Amniotic stem cell (primary cell): ENCODE measurements at regions not wholly inside any gene's neighbourhood (a gene's known extent, or its start where the extent isn't known, plus 50 kb on each side); places are given as distances from the start of the nearest gene placed in this dataset.

Experiments used
- DNase-seq: peaks from one replicate; lab custom pipeline; 2025; lab: John Stamatoyannopoulos, UW

DNA sequence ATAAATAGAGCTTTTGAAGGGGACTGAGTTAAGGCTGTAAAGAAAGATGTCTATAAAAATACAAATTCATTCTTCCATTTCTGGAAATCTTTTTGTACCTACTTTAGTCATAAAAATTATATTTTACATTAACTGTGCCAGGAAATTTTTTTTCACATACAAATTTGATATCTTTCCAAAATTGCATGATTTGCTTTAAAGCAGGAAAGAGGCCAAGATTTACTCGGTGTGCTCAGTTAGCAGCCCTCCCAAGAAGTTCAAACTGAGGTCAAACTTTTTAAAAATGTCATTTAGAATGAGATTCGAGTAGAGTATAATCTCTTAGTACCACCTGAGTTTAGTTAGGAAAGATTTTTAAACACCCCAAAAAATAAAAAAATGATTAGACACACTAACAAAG, 173.2 kb upstream of the GRIP1 start:
- DNase-seq = no peak

- no peak for DNase-seq
Measured at GRCh38 chr12:66852765-66853164, 173.9 kb upstream of the GRIP1 start.

GRCh38 chr12:66859751-66860440, 181.0 kb upstream of the GRIP1 start:
- DNase-seq = no peak

GRCh38 chr12:66860752-66861750, 182.2 kb upstream of the GRIP1 start:
- DNase-seq = peak; percentile 2

DNA sequence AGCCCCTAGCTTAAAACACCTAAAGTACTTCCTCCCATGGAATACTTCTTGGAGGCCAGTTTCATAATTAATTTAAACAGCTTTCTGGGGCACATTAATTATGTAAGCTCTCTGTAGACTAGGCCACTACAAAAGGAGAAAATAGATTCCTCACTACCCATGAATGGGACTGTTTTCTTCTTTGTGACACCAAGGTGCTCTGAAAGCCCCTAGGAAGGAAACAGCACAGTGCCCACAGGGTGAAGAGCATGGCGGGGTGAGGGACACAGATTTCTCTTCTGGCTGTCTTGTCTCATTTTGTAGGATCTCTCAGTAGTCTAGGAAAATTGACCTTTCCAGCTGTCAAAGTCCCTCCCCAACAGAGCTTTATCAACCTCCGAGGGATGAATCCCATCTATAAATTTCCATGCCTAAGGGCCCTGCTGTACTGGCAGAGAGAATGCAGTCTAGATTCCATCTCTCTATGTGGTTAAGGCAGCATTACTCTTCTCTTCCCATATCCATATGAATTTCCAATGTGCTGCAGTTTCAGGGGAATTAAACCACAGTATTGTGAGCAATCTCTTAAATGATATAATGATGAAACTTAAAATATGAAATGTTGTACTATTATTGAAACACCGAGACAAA, 183.6 kb upstream of the GRIP1 start:
- DNase-seq = no peak

DNA sequence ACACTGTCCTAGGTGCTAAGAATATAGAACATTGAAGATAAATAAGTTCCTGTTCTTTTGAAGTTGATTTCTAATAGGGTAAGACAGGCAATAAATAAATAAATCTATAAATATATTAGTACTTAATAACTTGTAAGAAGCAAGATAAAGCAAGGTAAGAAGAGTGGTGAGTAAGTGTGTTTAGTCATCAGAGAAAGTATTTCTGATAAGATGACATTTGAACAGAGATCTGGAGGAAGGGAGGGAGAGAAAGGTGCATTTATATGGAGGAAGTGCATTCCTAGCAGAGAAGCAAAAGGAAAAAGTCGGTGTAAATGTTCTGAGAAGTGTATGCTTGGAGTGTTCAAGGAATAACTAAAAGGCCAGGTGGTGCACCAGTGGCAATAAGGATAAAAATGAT, 184.4 kb upstream of the GRIP1 start:
- no peak for DNase-seq

DNA sequence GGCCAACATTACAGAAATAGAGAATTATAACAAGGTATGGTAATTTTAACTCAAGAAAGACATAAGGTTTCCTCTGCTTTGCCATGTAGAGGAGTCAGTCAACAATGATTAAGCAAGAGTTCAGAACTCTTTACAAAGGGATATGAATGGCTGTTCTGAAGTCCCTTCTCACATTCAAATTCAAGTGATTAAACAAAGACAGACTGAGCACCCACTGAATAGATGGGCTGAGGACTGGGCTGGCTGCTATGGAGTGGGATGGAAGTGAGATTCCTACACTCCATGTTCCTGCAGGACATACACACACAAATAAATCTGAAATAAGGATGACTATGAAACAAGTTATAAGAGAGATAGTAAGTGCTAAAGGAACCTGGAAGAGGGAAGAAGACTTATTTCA, 199.0 kb upstream of the GRIP1 start:
- DNase-seq = no peak

DNA sequence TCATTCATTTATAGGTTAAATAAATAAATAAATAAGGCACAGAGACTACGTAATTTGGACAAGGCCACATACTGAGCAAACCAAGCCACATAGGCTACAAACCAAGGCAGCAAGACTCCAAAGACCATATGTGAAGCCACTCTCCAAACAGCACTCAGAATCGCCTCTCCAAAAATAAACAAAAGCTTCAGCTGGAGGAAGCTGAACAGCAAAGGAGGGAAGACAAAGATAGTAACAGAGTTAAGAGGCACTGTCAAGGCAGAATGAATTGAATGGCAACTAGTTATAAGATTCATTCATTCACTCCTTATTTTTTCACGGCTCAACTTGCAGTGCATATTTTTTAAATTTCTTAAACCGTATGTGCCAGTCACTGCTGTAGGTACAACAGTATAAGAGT, 200.5 kb upstream of the GRIP1 start:
- DNase-seq = no peak

- DNase-seq = no peak
Measured at GRCh38 chr12:66881386-66881785, 202.5 kb upstream of the GRIP1 start.

GRCh38 chr12:66884091-66884490, 205.2 kb upstream of the GRIP1 start:
- DNase-seq = no peak

DNA sequence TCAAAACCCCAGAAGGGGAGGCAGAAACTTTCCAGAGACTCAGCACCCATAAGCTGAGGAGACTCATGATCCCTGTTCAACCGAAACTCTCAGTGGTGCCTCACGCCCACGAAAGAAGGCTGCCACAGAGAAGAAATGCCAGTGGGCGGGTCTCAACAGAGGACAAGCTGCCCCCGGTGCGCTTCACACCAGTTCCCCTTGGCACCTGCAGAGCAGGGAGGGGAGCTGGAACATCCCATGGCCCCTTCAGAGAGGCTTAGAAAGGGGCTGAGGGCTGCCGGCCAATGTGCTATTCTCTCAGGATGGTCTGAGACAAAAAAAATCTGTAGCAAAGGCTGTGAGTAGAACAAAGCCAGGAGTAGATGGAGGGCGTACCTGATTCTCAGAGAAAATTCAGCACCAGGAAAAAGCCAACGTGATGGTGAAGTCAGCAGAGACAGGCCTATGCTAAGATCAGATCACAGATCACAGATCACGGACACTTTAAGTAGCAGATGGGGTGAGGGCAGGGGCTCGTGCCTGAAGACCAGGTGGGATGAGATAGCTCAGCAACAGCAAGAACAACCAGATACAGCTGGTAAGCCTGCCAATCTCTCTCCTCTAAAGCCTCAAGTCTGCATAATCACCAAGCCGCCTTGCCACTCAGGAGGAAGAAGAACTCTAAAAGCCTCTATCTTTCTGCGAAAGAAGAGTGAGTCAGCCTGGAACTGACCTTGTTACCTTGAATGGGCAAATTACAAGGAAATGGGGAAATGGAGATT, 206.4 kb upstream of the GRIP1 start:
- no peak for DNase-seq

DNA sequence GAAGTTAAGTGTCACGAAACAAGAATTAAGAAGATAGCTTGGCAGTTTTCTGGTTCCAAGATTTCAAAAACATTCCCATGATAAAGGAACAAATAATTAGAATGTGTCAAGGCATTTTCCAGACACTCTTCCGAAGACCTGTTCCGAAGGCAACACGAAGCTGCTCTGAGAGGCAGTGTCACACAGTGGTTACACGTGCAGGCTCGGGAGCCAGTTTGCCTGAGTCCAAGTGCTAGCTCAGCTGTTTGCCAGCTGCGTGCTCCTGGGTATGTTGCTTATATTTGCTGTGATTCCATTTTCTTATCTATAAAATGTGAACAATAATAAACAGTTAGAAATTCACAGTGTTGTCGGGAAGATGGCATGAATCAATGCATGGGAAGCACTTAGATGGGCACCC, 217.9 kb upstream of the GRIP1 start:
- no peak for DNase-seq

DNA sequence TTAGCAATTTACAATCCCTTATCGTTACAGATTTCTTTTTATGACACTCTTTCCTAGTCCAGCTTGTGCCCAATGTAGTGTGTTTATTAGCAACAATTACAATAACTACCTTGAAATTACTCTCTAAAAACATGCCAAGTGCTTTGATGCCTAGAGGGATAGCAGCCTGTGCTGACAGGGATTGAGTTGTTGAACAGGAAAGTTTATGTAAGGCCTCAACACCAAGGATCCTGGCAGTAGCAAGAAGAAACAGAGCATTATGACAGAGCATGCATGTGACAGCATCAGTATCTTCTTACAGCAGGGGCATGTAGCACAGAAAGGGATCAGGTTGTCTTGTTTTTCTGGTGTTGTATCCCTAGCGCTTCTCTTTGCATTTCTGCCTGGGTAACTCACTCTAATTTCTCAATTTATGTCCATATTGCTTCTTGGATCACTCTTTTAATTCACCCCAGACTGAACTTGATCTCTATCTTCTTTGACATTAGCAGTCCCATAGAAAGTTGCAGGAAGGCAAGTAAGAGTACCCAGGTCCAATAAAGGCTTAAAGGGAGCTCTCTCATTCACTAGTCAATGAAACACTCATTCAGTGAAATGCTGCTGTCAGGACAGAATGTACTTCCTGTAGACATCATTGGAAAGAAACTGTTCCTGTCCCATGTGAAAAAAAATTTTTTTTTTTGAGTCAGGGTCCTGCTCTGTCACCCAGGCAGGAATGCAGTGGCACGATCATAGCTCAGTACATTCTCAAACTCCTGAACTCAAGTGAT, 220.0 kb upstream of the GRIP1 start:
- DNase-seq = no peak

- DNase-seq = no peak
Measured at GRCh38 chr12:66899588-66899987, 220.7 kb upstream of the GRIP1 start.

DNA sequence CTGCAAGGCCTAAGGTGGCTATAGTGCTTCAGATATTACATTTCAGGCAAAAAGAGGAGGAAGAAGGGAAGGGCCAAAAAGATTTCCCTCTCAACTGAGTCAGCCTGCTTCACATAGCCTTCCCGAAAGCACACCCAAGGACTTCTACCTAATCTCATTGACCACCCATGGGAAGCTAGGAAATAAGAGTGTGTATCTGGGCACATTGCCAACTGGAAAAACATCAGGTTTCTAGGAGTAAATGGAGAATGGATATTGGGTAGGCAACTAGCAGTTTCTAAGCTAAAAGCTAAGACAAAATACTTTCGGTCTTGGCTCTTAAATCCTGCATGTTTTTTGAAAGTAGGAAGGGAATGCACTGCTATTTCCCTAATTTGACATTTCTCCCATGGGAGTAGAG, 221.7 kb upstream of the GRIP1 start:
- no peak for DNase-seq

- DNase-seq = no peak
Measured at GRCh38 chr12:66901138-66901932, 222.5 kb upstream of the GRIP1 start.

GRCh38 chr12:66902020-66902419, 223.1 kb upstream of the GRIP1 start:
- no peak for DNase-seq

DNA sequence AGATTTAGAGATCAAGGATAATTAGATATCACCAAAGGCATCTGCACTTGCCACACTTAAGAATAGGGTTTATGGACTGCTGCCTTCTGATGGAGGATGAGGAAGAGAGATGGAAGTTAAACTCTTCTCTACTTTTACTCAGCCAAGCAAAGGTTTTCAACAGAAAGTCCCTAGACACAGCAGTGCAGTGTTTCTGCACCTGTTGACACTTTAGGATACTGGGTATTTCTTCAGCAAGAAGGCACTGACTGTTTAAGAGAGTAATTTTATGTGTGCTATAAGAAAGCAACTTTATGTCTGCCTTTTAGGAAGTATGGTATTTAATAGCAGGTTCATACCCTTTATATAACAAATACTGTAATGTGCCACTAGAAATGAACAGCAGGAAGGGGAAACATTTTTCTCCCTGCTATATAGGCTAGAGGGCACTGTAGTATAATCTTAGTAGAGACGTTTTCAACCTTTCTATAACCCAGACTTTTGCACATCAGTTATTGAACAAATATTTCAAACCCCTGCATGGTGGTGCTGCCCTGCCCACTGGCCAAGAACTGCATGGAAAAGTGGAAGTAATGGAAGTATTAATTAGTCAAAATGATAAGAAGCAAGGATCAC, 225.0 kb upstream of the GRIP1 start:
- DNase-seq = no peak

- no peak for DNase-seq
Measured at GRCh38 chr12:66905201-66905600, 226.3 kb upstream of the GRIP1 start.

DNA sequence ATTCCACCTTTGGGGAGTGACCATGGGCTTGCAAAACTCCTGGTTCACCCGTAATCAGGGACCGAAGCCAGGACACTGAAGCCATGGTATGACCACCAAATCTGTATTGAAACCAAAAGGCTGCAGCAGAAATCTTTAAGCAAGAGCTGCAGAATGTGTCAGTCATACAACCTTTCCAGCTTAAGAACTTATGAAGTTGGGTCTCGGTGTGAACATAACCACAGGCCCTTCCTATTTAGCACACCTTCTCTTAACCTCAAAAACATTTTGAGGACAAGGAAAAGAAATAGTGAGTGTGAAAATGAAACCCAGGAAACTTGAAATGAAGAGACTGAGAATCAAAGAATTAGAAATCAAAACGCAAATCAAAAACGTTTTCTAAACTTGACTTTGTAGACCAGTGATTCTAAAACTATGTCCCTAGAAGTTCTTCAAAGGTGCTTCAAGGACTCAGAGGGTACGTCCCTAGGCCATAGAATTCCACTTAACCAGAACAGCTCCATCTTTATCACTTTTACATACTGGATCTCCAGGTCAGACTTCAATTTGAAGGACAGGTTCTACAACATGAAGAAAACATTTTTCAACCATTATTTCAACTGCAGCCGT, 231.6 kb upstream of the GRIP1 start:
- DNase-seq = no peak
